ENCODE measurements at regions not wholly inside any gene's neighbourhood (a gene's known extent, or its start where the extent isn't known, plus 50 kb on each side); places are given as distances from the start of the nearest gene placed in this dataset.

GRCh38 chr7:135855846-135856245 lies 107.2 kb upstream of the FAM180A start:
- no peaks in the 10 kb centered on the region for H3K36me3 ChIP-seq (ENCODE audit: control insufficient read depth, insufficient read depth, low read length)
- H3K27ac Mint-ChIP-seq: no peak overlapping the region
- peak in 1 of 3 donors; percentile 8 for DNase-seq

DNA sequence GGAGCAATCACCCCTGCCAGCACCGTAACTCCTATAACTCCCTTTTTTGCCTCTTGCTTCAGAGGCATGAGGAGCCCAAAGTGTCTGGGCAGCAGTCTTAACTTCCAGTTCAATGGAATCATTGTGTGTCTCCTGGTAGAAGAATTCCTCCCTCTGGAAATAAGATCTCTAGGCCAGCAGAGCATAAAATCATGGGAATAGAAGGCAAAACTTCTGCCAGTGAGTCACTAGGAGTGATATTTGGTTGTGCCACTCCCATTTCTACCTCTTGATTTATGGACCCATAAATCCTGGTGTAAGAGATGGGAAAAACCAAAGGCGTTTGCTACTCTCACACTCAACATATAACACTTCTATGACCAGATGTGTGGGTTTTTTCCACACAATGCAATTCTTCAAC lies 104.9 kb upstream of the FAM180A start:
- Histone ChIP-seq H3K36me3 (ENCODE audit: control insufficient read depth, insufficient read depth, low read length) (no peaks in the 10 kb centered on the region), H3K27ac (ENCODE audit: insufficient read depth, low read length, poor library complexity, severe bottlenecking) (no peak overlapping the region), H3K27me3 (ENCODE audit: control insufficient read depth, insufficient read depth, low read length) (peaks cover 3% of the 10 kb centered on the region), H3K4me1 (ENCODE audit: control insufficient read depth, insufficient read depth, low read length, poor library complexity, severe bottlenecking) (peaks cover 6% of the 10 kb centered on the region), H3K4me3 (ENCODE audit: low read depth, low read length) (no peak overlapping the region), H3K9me3 (ENCODE audit: control insufficient read depth in 2 of 2, low read length in 2 of 2) (no peaks in the 10 kb centered on the region)
- peaks cover 0 to 5% (median under 1%) of the 10 kb centered on the region in 4 donors for H3K4me1 Mint-ChIP-seq
- ATAC-seq (ENCODE audit: low read depth in 2 of 2): no peak
- H3K27ac Mint-ChIP-seq: no peak overlapping the region
- no peaks in the 10 kb centered on the region for H3K36me3 Mint-ChIP-seq
- H3K27me3 Mint-ChIP-seq: peaks cover 4% of the 10 kb centered on the region
- no peak for DNase-seq
- no peak overlapping the region for H3K4me3 Mint-ChIP-seq
- peaks cover 0 to 2% (median 0%) of the 10 kb centered on the region in 7 donors for H3K9me3 Mint-ChIP-seq

More at GRCh38 chr7:135855846-135856245, 107.2 kb upstream of the FAM180A start:
- H3K4me1 Mint-ChIP-seq: peaks cover 0 to 5% (median under 1%) of the 10 kb centered on the region in 4 donors
- H3K9me3 Mint-ChIP-seq: peaks cover 0 to 2% (median under 1%) of the 10 kb centered on the region in 7 donors
- no peak overlapping the region for H3K4me3 Mint-ChIP-seq
- H3K4me3 ChIP-seq (ENCODE audit: low read depth, low read length): no peak overlapping the region
- no peak for ATAC-seq (ENCODE audit: low read depth in 2 of 2)
- H3K36me3 Mint-ChIP-seq: no peaks in the 10 kb centered on the region
- peaks cover 6% of the 10 kb centered on the region for H3K4me1 ChIP-seq (ENCODE audit: control insufficient read depth, insufficient read depth, low read length, poor library complexity, severe bottlenecking)
- no peaks in the 10 kb centered on the region for H3K9me3 ChIP-seq (ENCODE audit: control insufficient read depth in 2 of 2, low read length in 2 of 2)
- peaks cover 4% of the 10 kb centered on the region for H3K27me3 Mint-ChIP-seq
- H3K27ac ChIP-seq (ENCODE audit: insufficient read depth, low read length, poor library complexity, severe bottlenecking): no peak overlapping the region
- H3K27me3 ChIP-seq (ENCODE audit: control insufficient read depth, insufficient read depth, low read length): peaks cover 3% of the 10 kb centered on the region

GRCh38 chr7:135853008-135853407 lies 104.4 kb upstream of the FAM180A start:
- Mint-ChIP-seq H3K4me1 (peaks cover 0 to 5% (median under 1%) of the 10 kb centered on the region in 4 donors), H3K27ac (no peak overlapping the region), H3K27me3 (peaks cover 4% of the 10 kb centered on the region), H3K9me3 (peaks cover 0 to 2% (median 0%) of the 10 kb centered on the region in 7 donors), H3K4me3 (no peak overlapping the region), H3K36me3 (no peaks in the 10 kb centered on the region)
- Histone ChIP-seq H3K9me3 (ENCODE audit: control insufficient read depth in 2 of 2, low read length in 2 of 2) (no peaks in the 10 kb centered on the region), H3K27ac (ENCODE audit: insufficient read depth, low read length, poor library complexity, severe bottlenecking) (no peak overlapping the region), H3K27me3 (ENCODE audit: control insufficient read depth, insufficient read depth, low read length) (peaks cover 3% of the 10 kb centered on the region), H3K4me3 (ENCODE audit: low read depth, low read length) (no peak overlapping the region), H3K36me3 (ENCODE audit: control insufficient read depth, insufficient read depth, low read length) (no peaks in the 10 kb centered on the region), H3K4me1 (ENCODE audit: control insufficient read depth, insufficient read depth, low read length, poor library complexity, severe bottlenecking) (peaks cover 6% of the 10 kb centered on the region)
- ATAC-seq (ENCODE audit: low read depth in 2 of 2) (no peak), DNase-seq (no peak)

GRCh38 chr7:135847242-135847641 lies 98.6 kb upstream of the FAM180A start:
- Mint-ChIP-seq H3K27me3 (peaks cover 17% of the 10 kb centered on the region), H3K9me3 (peaks cover 0 to 2% (median 2%) of the 10 kb centered on the region in 7 donors), H3K4me1 (peaks cover 0 to 9% (median 6%) of the 10 kb centered on the region in 4 donors), H3K4me3 (no peak overlapping the region), H3K36me3 (peaks cover 3% of the 10 kb centered on the region), H3K27ac (no peak overlapping the region)
- ATAC-seq (ENCODE audit: low read depth in 2 of 2) (no peak), DNase-seq (no peak)
- Histone ChIP-seq H3K36me3 (ENCODE audit: control insufficient read depth, insufficient read depth, low read length) (no peaks in the 10 kb centered on the region), H3K4me1 (ENCODE audit: control insufficient read depth, insufficient read depth, low read length, poor library complexity, severe bottlenecking) (peaks cover 7% of the 10 kb centered on the region), H3K27me3 (ENCODE audit: control insufficient read depth, insufficient read depth, low read length) (no peaks in the 10 kb centered on the region), H3K9me3 (ENCODE audit: control insufficient read depth in 2 of 2, low read length in 2 of 2) (no peaks in the 10 kb centered on the region), H3K4me3 (ENCODE audit: low read depth, low read length) (no peak overlapping the region), H3K27ac (ENCODE audit: insufficient read depth, low read length, poor library complexity, severe bottlenecking) (no peak overlapping the region)

DNA sequence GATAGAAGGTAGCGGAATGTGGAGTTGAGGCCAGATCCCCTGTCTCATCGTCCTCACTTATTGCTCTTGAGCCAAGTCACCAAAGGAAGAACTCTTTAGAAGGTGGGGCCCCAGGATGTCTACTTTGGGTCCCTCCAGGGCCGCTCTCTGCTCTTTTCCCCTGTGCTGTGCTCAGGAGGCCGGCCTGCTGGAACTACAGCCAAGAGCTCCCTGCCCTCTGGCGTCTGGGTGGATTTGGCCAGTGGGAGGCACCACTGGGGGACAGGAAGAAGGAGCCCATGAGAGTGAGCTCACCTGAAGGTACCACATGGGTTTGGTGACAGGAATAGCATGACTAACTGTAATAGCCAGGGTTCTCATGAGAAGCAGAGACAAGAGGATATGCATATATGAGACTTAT lies 97.7 kb upstream of the FAM180A start:
- H3K4me3 Mint-ChIP-seq: no peak overlapping the region
- peaks cover 0 to 9% (median 6%) of the 10 kb centered on the region in 4 donors for H3K4me1 Mint-ChIP-seq
- H3K27me3 ChIP-seq (ENCODE audit: control insufficient read depth, insufficient read depth, low read length): peaks cover 3% of the 10 kb centered on the region
- H3K9me3 Mint-ChIP-seq: peaks cover 0 to 2% (median 0%) of the 10 kb centered on the region in 7 donors
- H3K36me3 ChIP-seq (ENCODE audit: control insufficient read depth, insufficient read depth, low read length): no peaks in the 10 kb centered on the region
- DNase-seq (no peak), ATAC-seq (ENCODE audit: low read depth in 2 of 2) (no peak)
- H3K36me3 Mint-ChIP-seq: peaks cover 3% of the 10 kb centered on the region
- no peaks in the 10 kb centered on the region for H3K9me3 ChIP-seq (ENCODE audit: control insufficient read depth in 2 of 2, low read length in 2 of 2)
- peak overlapping the region in 1 of 3 donors; percentile 27 for H3K27ac Mint-ChIP-seq
- H3K4me3 ChIP-seq (ENCODE audit: low read depth, low read length): no peak overlapping the region
- H3K4me1 ChIP-seq (ENCODE audit: control insufficient read depth, insufficient read depth, low read length, poor library complexity, severe bottlenecking): peaks cover 7% of the 10 kb centered on the region
- H3K27ac ChIP-seq (ENCODE audit: insufficient read depth, low read length, poor library complexity, severe bottlenecking): no peak overlapping the region
- peaks cover 17% of the 10 kb centered on the region for H3K27me3 Mint-ChIP-seq

DNA sequence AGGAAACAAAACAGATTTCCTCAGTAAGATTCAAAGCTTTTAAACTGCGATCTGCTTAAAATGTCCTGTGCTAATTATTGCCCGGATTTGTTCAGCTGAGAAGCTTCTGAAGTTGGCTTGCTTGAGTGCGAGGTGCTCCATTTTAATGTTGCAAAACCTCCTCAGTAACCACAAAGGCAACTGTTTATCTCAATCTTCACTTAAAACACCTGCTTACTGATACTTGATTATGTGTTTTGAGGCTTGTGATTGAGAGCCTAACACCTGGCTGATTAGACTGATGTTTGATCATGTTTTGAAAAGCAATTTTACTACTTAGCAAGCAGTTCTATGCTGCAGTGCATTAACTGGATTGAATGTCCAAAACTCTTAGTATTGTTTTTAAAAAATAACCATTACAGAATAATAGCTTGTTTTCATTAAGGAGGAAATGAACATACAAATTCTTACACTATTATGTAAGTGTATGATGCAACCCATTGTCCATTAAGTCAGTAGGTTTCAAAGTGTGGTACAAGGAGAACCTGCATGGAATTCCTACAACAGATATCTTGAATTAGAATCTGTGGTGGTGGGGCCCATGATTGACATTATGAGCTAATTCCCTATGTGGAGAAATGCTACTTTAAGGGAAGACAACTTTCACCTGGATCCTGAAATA lies 96.9 kb upstream of the FAM180A start:
- H3K9me3 ChIP-seq (ENCODE audit: control insufficient read depth in 2 of 2, low read length in 2 of 2): no peaks in the 10 kb centered on the region
- ATAC-seq (ENCODE audit: low read depth in 2 of 2) (no peak), DNase-seq (peak in 1 of 3 donors; percentile 3)
- H3K36me3 ChIP-seq (ENCODE audit: control insufficient read depth, insufficient read depth, low read length): no peaks in the 10 kb centered on the region
- peaks cover 7% of the 10 kb centered on the region for H3K4me1 ChIP-seq (ENCODE audit: control insufficient read depth, insufficient read depth, low read length, poor library complexity, severe bottlenecking)
- Mint-ChIP-seq H3K36me3 (peaks cover 3% of the 10 kb centered on the region), H3K27ac (peak overlapping the region in 2 of 3 donors; percentile 26 to 59), H3K4me1 (peaks cover 0 to 9% (median 6%) of the 10 kb centered on the region in 4 donors), H3K9me3 (peaks cover 0 to 2% (median 0%) of the 10 kb centered on the region in 7 donors), H3K27me3 (peaks cover 17% of the 10 kb centered on the region), H3K4me3 (no peak overlapping the region)
- no peak overlapping the region for H3K4me3 ChIP-seq (ENCODE audit: low read depth, low read length)
- H3K27ac ChIP-seq (ENCODE audit: insufficient read depth, low read length, poor library complexity, severe bottlenecking): no peak overlapping the region
- peaks cover 3% of the 10 kb centered on the region for H3K27me3 ChIP-seq (ENCODE audit: control insufficient read depth, insufficient read depth, low read length)

DNA sequence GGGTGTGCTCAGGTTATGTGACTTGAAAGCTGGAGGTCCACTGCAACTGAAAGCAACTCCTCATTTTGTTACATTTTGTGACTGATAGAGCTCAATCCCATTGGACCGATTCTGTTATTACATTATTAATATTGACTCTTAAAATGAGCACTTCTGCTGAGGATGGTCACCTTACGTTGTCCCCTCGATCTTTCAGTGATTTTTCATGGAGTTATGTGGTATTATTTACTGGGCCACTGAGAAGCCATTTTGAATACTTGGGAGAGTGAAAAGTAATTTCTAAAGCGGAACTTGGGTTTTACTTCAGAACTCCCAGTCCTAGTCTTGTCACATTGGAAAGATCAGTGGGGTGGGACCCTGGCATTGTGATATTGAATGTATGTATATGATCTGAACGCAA lies 96.3 kb upstream of the FAM180A start:
- no peak overlapping the region for H3K27ac ChIP-seq (ENCODE audit: insufficient read depth, low read length, poor library complexity, severe bottlenecking)
- no peaks in the 10 kb centered on the region for H3K36me3 ChIP-seq (ENCODE audit: control insufficient read depth, insufficient read depth, low read length)
- no peak overlapping the region for H3K27ac Mint-ChIP-seq
- H3K4me3 ChIP-seq (ENCODE audit: low read depth, low read length): no peak overlapping the region
- peaks cover 17% of the 10 kb centered on the region for H3K27me3 Mint-ChIP-seq
- no peak for DNase-seq
- peaks cover 0 to 9% (median 6%) of the 10 kb centered on the region in 4 donors for H3K4me1 Mint-ChIP-seq
- no peaks in the 10 kb centered on the region for H3K9me3 ChIP-seq (ENCODE audit: control insufficient read depth in 2 of 2, low read length in 2 of 2)
- ATAC-seq (ENCODE audit: low read depth in 2 of 2): no peak
- peaks cover 0 to 2% (median 0%) of the 10 kb centered on the region in 7 donors for H3K9me3 Mint-ChIP-seq
- peaks cover 7% of the 10 kb centered on the region for H3K4me1 ChIP-seq (ENCODE audit: control insufficient read depth, insufficient read depth, low read length, poor library complexity, severe bottlenecking)
- no peak overlapping the region for H3K4me3 Mint-ChIP-seq
- H3K27me3 ChIP-seq (ENCODE audit: control insufficient read depth, insufficient read depth, low read length): peaks cover 3% of the 10 kb centered on the region
- peaks cover 3% of the 10 kb centered on the region for H3K36me3 Mint-ChIP-seq

DNA sequence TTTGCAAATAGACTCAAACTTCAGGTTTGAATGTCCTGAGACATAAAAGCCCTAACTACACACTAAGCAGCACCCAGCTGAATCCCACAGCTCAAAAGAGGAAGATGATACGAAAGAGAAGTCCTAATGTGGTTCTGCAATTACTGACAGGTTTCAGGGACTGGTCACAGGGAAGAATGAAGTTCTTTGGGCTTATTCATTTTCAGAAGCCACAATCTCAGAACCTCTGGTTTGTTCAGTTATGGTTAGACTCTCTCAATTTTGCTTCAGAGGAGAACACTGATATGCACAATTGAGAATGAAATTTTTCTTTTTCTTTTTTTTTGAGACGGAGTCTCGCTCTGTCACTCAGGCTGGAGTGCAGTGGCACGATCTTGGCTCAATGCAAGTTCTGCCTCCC lies 94.6 kb upstream of the FAM180A start:
- H3K27me3 ChIP-seq (ENCODE audit: control insufficient read depth, insufficient read depth, low read length): peaks cover 3% of the 10 kb centered on the region
- ATAC-seq (ENCODE audit: low read depth in 2 of 2) (no peak), DNase-seq (no peak)
- no peak overlapping the region for H3K27ac ChIP-seq (ENCODE audit: insufficient read depth, low read length, poor library complexity, severe bottlenecking)
- H3K36me3 ChIP-seq (ENCODE audit: control insufficient read depth, insufficient read depth, low read length): no peaks in the 10 kb centered on the region
- H3K4me3 ChIP-seq (ENCODE audit: low read depth, low read length): no peak overlapping the region
- no peak overlapping the region for H3K27ac Mint-ChIP-seq
- peaks cover 7% of the 10 kb centered on the region for H3K4me1 ChIP-seq (ENCODE audit: control insufficient read depth, insufficient read depth, low read length, poor library complexity, severe bottlenecking)
- H3K9me3 ChIP-seq (ENCODE audit: control insufficient read depth in 2 of 2, low read length in 2 of 2): no peaks in the 10 kb centered on the region
- H3K9me3 Mint-ChIP-seq: peaks cover 0 to 2% (median 0%) of the 10 kb centered on the region in 7 donors
- peaks cover 17% of the 10 kb centered on the region for H3K27me3 Mint-ChIP-seq
- peaks cover 3% of the 10 kb centered on the region for H3K36me3 Mint-ChIP-seq
- peaks cover 0 to 9% (median 6%) of the 10 kb centered on the region in 4 donors for H3K4me1 Mint-ChIP-seq
- no peak overlapping the region for H3K4me3 Mint-ChIP-seq
